HG03159 (cell line): ENCODE measurements at regions not wholly inside any gene's neighbourhood (a gene's known extent, or its start where the extent isn't known, plus 50 kb on each side); places are given as distances from the start of the nearest gene placed in this dataset.
A peak's percentile ranks its signal among the peaks of the same experiment; 100 is the strongest.
"Not testable (repeated sequence)": the region's sequence is repeated elsewhere in the genome, so short reads cannot be mapped to it uniquely, and the experiment has no call there.

Experiments
- ATAC-seq: cut with Tn5 transposase; IDR thresholded peaks from one replicate; pipeline ENCODE4 v1.9.1; 2021; ENCODE audit warnings: mild to moderate bottlenecking, moderate library complexity; ENCODE audit not compliant: unreplicated experiment

DNA sequence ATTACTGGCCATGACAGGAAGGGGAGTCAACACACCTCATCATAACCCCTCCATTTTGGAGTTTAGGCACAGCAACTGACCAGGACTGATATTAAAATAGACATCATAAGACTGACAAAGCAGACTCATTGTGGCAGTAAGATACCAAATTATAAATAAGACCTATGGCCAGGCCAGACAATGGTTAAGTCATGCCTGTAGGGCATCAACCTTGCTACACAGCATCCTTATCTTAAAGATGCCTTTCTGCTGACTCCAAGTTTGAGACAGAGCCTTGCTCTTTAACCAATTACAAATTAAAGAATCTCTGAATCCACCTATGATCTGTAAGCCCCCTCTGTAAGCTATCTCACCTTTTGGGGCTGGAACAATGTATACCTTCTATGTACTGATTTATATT lies 65.5 kb downstream of the VCX2 start:
- ATAC-seq: no peak

DNA sequence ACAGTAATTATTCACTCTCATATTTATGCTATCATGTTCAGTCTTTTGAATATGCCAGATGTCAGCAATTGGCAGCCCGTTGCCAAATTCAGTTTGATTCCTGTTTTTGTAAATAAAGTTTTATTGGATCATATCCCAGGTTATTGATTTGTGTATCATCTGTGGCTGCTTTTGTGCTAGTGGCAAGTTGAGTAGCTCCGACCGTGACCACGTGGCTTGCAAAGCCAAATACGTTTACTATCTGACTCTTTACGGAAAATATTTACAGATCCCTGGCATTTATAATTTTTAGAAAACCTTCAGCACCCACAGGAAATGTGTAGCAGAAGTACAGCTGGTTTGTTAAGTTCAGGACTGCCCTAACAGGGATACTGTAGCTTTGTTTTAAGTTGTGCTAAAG lies 67.4 kb downstream of the VCX2 start:
- no peak for ATAC-seq

DNA sequence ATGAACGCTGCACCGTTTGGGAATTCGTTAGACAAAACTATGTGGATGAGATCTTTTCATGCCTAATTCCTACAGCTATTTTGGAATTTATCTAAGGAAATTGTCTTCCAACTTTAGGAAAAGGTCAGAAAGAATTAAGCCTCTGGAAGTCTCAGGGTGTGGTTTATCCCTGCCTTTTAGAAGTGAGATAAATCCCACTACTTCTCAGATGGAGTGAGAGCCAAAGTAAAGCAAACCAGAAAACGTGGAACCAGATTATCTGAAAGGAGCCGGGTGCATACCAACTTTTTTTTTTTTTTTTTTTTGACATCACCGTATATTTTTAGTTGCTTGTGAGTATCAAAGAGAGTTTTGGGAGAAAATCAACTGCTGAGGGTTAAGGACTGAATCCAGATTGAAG lies 79.6 kb downstream of the VCX2 start:
- ATAC-seq: no peak

DNA sequence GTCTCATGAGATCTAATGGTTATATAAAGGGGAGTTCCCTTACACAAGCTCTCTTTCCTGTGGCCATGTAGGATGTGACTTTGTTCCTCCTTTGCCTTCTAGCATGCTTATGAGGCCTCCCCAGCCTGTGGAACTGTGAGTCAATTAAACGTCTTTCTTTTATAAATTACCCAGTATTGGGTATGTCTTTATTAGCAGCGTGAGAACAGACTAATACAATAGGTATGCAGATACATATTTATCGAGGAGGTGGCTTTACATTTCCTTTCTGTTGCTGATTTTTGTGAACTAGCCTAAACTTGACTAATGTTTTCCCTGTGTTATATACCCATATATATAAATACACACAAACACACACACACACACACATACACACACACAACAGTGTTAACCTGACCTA lies 80.2 kb downstream of the VCX2 start:
- no peak for ATAC-seq

DNA sequence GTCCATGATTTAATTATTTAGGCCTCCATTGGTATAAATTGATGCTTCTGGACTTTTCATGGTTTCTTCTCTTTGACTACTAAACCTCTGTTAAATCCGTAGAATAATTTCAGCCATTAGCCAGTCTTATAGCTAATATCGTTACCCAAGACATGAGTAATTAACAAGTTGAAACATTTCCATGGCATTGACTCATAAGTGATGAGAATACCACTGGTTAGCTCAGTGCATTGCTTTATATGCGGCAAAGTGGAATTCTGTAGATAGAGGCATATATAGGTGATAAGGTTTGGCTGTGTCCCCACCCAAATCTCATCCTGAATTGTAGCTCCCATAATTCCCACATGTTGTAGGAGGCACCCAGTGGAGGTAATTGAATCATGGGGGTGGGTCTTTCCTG lies 80.6 kb downstream of the VCX2 start:
- ATAC-seq: no peak

DNA sequence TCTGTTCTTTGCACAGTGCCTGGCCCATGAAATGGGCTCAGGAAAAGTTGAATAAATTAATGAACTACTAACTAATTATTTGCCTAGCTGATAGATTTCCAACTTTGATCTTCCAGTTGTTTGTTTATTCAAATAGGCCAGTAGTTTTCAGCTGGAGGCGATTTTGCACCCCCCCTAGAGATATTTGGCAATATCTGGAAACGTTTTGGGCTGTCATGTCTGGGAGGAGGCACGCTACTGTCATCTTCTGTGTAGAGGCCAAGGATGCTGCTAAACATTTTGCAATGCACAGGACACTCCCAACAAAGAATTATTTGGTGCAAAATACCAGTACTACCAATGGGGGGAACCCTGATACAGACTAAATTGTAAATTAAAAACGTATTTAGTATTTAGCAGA lies 81.9 kb downstream of the VCX2 start:
- no peak for ATAC-seq

DNA sequence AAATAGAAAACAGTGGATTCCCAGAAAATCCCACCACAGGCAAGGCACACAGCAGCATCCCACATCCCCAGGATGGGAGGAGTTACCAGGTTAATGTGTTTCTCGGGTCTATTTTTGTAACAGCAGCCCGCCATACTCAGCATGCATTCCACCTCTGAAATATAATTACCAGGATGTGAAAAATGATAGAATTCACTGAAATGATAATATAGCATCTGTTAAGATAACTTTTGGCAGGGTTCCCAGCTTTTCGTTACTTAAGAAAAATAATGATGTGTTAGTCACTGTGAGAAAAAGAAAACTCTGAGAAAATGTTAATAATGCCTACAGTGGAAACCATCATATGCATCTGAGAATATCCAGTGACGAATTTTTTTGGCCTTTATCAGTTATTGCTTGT lies 87.1 kb downstream of the VCX2 start:
- ATAC-seq: no peak

DNA sequence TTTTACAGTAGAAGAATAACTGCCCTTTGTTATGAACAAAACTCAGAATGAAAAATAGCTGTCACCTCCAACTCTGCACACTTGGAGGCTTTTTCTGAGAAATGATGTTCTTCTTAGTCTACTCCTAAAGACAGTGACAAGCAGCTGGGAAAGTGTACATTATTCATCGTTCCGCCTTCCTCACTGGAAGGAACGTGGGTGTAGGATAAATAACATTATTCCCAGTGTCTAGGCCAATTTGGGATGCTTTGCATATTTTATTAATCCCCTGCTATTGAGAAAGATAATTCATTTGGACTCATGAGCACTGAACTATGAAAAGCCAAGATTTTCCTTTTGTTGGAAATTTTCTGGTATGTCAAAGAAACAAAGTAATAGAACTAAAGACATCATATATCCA lies 87.8 kb downstream of the VCX2 start:
- ATAC-seq: no peak

DNA sequence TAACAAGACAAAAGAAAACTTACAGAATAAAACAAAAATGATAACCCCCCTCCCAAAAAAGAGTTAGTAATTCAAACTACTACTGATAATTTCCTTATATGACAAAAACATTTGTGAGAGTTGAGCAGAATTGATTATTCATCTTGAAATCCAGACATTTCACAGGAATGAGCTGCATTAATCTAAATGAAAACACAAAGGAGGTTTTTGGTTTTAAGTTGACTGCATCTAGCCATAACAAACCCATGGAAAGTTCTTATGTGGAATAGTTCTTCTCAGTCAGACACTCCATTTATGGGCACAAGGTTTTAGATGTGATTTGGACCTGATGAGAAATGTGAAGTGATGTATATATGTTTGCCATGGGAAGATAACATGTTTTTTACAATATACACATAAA lies 95.4 kb downstream of the VCX2 start:
- no peak for ATAC-seq

DNA sequence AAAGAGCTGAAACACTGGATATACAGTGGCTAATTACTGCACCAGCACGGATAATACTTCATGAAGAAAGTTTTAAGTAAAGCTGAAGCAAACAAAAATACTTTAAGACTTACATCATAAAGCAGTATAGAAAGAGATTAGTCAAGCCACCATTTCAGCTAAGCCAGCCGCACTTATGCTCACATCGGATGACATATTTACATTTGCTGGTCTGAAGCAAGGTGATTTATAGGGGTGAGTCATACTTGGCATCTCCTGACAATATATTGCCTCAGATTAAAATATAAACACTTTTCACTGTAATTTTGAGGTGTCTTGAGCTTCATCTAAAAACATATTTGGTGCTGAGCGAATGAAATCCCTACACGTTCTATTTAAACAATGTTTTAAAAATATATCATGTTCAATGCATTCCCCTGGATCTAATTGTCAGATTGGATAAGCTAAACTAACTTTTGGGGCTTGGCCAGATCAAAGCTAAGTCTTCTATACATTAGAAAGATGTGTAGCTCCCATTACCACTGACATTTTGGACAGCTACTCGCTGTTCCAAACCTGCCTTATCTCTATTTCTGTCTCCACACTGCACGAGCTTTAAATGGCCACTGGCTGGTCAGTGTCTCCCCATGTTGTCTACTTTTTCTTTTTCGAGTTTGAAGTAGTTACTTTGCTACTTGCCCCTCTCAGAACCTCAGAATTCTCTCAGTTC lies 103.2 kb downstream of the VCX2 start:
- no peak for ATAC-seq

DNA sequence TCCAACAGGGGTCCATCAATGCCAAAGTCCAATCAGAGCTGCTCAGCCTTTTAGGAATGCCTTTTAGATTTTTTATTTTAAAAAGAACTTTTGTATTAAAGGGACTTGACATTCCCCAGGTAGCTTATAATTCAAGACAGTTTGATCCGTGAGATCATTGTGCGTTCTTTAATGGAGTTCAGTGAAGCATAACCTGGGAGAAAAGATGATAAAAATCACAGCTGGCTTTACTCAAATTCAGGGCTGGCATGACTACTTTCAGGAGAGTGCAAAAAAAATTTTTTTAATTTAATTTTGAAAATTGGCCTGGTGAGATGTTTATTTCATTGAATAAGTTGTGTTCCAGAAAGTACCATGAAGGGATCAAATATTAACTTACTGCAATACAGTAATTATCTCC lies 118.2 kb downstream of the VCX2 start:
- no peak for ATAC-seq

DNA sequence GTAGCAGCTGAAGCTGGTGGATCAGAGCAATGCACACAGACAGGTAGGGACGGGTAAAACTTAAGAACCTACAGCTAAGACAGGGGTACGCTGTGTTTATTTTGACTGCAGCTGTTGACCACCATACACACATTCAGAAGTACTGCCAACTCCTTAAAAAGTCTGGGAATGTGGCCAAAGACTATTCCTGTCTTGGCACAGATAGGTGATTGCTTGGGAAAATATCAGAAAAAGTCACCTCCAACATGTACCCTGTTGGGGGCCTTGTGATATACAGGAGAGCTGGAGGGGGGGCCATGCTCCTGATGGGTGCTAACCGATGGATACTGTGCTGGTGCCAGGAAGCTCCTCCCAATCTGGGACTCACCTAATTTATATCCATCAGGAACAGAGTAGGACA lies 121.2 kb downstream of the VCX2 start:
- no peak for ATAC-seq

DNA sequence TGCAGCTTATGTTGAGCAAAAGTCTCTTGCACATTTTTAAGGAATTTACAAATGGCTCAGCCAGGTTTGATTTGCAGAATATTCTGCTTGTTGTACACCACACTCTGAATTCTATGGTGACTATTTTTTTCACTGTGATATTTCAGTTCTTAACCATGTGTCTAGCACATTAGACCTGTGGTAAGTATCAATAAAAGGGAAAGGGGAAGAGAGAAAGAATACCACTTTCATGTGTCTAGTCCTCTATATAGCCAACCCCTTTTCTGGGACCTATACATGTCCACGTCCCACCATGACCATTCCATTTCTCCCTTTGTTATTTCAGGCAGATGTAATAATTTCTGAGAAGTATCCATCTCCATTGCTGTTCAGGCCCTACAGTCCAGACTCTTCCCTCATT lies 121.3 kb upstream of the PNPLA4 start:
- ATAC-seq: peak; percentile 70

DNA sequence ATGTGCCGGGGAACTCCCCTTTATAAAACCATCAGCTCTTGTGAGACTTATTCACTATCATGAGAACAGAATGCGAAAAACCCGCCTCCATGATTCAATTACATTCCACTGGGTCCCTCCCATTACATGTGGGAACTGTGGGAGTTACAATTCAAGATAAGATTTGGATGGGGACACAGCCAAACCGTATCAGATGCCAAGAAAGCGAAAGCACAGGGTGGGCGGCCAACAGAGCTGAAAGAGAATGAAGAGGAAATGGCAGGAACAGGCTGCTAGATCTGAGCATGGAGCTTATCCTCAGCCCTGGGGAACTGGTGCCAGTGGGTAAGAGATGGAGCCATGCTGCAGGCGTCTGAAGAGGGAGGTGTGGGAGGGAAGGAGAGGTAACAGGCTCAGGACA lies 117.7 kb upstream of the PNPLA4 start:
- ATAC-seq: no peak

DNA sequence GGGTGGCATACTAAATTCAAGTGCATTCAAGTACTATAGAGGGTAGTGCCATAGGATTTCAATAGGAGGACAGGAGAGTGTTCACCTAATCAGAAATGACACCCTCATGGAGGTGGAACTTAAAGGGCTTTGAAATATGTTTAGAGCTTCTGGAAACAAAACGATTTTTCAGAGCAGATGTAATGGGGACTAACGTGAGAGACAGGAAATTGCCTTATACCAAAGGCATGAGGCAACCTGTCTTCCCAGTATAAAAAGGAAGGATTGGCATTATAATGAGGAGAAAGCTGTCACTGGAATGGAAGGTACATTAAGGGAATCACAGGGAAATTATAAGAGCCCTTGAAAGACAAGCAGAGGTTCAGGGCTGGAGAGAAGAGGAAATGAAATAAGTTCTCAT lies 116.3 kb upstream of the PNPLA4 start:
- no peak for ATAC-seq

DNA sequence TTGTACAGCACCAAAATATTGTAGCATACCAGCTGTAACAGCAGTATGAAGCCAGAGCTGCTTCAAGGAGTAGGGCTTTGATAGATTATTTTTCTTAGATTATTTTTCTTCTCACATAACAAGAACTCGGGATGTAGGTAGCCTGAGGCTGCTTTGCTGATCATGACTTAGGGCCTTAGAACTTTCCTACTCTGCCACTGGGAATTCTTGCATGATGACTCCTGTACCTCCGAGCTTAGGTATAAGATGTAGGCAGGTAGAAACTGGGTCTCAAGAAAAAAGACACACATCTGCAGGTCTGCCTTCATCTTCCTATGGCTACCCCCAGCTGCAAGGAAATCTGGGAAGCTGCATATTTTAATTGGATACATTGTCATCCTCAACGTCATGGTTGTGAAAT lies 115.9 kb upstream of the PNPLA4 start:
- ATAC-seq: no peak

DNA sequence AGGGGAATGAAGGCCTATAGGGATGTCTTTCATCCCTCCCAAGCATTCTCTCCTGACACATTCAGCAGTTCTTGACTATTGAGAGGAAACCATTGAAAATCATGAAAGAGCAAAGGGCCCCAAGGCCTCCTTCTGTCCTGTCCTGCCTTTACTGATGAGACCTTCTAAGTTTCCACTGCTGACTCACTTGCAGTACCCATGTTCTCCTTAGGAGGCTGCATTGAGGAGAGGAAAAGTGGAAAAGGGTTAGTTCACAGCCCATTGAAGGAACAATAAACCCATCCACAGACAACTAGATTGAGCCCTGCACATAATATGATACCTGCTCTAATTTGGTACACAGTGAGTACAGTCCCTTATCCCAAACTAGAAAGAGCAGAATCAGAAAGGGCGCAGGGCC lies 115.1 kb upstream of the PNPLA4 start:
- peak; percentile 53 for ATAC-seq

DNA sequence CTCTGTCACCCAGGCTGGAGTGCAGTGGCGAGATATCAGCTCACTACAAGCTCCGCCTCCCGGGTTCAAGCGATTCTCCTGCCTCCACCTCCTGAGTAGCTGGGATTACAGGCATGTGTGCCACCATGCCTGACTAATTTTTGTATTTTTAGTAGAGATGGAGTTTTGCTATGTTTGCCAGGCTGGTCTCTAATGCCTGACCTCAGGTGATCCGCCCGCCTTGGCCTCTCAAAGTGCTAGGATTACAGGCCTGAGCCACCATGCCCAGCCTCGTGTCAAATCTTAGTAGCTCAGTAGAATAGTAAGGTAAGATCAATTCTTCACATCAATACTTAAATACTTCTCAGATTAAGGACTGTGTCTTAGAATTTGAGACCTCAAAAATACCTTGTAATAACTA lies 112.5 kb upstream of the PNPLA4 start:
- ATAC-seq: not testable (repeated sequence)

DNA sequence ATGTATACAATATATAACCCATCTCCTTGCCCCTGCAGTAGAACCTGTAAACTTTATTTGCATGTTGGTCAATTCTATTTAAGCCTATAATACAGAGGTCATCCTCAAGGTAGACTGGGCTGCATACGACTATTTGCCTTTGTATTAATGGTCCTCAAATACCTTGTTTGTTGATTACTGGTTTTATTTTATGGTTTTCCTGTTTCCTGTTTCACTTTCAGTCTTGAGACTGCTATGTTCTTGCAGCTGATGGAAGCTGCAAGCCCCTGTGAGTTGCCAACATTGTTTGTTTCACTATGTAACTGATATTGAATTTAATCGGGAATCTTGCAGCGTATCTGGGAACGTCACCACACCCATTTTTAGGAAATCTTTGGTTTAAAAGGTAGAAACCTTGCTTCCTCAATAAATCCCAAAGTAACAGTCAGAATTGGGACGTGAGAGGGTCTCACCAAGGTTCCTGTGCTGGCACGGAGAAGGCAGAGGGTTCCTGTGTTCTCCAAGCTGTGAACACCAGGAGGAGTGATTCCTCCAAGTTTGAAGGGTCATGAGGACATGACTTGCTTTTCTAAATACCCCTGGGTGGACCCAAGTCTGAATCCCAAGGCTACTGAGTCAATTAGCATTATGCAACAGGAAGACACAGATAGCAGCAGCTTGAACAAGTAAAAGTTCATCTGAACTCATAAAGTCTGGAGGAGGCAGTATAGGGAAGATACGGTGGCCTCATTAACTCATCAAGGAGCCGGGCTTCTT lies 110.6 kb upstream of the PNPLA4 start:
- ATAC-seq: no peak

DNA sequence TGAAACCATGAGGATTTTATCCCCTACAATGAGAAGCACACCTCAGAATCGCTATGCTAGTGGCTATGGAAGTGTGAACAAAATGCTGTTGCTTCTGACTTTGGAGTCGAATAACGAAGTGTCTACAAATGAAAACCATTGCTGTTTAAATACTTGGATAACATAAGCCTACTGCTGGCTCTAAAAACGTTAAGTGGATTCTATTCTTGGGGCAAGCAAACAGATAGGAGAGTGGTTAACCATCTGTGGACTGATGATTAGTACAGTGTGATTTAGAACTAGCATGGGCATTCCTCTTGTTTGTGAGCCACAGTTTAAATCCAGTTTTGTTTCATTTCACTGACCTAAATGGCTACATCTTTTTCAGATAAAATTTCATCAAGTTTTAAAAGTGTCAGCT lies 109.7 kb upstream of the PNPLA4 start:
- no peak for ATAC-seq

DNA sequence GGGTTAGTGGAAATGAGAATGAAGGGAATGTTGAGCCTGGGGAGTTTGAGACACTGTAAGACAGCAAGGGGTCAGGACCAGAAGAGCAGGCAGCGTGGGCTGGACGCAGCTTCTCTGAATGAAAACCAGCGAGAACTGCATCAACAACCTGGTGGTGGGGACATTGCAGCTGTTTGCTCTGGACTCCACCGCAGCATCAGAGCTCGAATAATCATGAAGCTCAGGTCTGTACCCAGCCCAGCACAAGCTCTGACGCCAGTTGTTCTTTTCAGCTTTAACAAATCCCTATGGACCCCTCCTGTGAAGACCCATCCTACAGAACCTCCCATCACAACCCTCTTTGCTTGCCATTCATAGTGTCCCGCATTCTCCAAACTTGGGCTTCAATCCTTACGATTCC lies 106.8 kb upstream of the PNPLA4 start:
- ATAC-seq: no peak

DNA sequence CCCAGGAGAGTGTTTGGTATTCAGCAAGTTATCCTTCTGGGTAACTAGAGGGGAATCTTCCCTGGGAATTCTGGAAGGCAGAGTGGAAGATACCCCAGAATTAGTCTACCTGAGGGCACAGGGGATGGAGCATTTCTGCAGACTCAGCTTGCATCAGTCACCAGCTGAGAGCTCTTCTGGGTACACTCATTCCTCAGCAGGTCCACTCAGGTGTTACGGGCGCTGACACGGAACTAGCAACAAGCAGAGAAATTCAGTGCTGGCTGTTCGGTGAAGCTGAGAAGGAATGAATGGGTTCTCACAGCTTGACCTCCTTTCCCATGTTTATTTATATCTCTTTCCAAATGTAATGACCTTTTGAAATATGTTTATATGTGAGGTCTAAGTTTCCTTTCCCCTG lies 106.0 kb upstream of the PNPLA4 start:
- ATAC-seq: no peak

DNA sequence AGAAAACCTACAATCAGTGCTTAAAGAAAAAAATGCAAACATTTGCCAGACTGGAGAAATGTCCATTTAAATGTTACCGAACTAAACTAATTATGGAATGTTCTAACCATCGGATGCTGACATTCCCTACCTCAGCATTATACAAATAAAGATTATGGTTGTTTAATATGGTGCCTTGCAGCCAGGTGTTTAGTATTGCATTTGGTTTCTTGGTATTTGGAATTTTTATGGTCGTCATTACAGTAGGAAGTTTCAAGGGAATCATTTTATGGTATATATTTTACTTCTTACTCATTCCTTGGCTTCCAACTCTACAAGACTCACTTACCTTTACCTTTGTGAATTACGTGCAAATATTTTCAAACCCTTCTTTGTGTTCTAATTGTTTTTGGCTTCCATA lies 103.1 kb upstream of the PNPLA4 start:
- ATAC-seq: no peak
